HCT116 (cell line): ENCODE measurements at regions not wholly inside any gene's neighbourhood (a gene's known extent, or its start where the extent isn't known, plus 50 kb on each side); places are given as distances from the start of the nearest gene placed in this dataset.

Experiments used
- ATAC-seq: fragments of 200-7000 bp; cut with Tn5 transposase; 2 replicates; pipeline ENCODE4 v1.9.1; 2020; ENCODE audit warnings: mild to moderate bottlenecking, moderate library complexity
- BruUV-seq: library from RNA; stranded (reverse); fragments of 400-500 nt; replicated peaks from 2 replicates; lab custom pipeline; 2021; lab: Mats Ljungman, UMichigan
- CTCF ChIA-PET: fragments of 300-600 bp; sonication (Branson Sonifier 250); formaldehyde crosslinking; loops from one replicate; lab custom pipeline; 2021; ENCODE audit warnings: antibody characterized with exemption; lab: Charles Lee
- POLR2A ChIA-PET: fragments of 300-600, 350-600 bp; sonication (Branson Sonifier 250); formaldehyde crosslinking; loops from one replicate; lab custom pipeline; 2021; ENCODE audit warnings: antibody characterized with exemption; lab: Charles Lee
- RAD21 ChIA-PET, 2 experiments: fragments of 300-600 bp; sonication (Branson Sonifier 250); formaldehyde crosslinking; loops; one replicate each; lab custom pipeline; 2023; ENCODE audit warnings: low total read pairs in 2 of 2; ENCODE audit not compliant: uncharacterized antibody in 2 of 2, unreplicated experiment in 2 of 2, low non-redundant PET in 1 of 2; lab: Charles Lee
- DNase-seq: peaks from one replicate; pipeline ENCODE4 v3.0.0-alpha.2; 2010; ENCODE audit warnings: low read depth, low spot score
- H2AFZ ChIP-seq: fragments of 200-600 bp; shearing (Covaris generic), sonication (generic); 2 replicates; pipeline ENCODE4 v1.6.1; 2017; ENCODE audit warnings: low read depth, mixed run types, mixed read lengths, antibody characterized with exemption, low read length; ENCODE audit not compliant: poor library complexity, severe bottlenecking
- H3K27ac ChIP-seq: 2 replicates; pipeline ENCODE4 v1.5.1; 2012; ENCODE audit warnings: low read depth, low read length
- H3K27me3 ChIP-seq: fragments of 200-600 bp; sonication (generic); 2 replicates; pipeline ENCODE4 v1.6.1; 2016; ENCODE audit warnings: mixed run types, low read length, mixed read lengths; ENCODE audit not compliant: insufficient read depth
- H3K36me3 ChIP-seq, 2 experiments: fragments of 200-500 bp in 1 of 2; fragments of 200-600 bp in 1 of 2; sonication (Bioruptor generic) in 1 of 2; sonication (generic) in 1 of 2; 2 replicates each; pipeline versions ENCODE4 v1.5.1 to v1.6.1; 2014 to 2016; ENCODE audit warnings: low read length in 2 of 2, inconsistent platforms in 1 of 2, mixed read lengths in 1 of 2, mixed run types in 1 of 2; ENCODE audit not compliant: insufficient read depth in 2 of 2, control insufficient read depth in 1 of 2
- H3K4me1 ChIP-seq, 2 experiments: fragments of 200-600 bp in 1 of 2; sonication (generic) in 1 of 2; 2 replicates each; pipeline versions ENCODE4 v1.5.1 to v1.6.1; 2012 to 2017; ENCODE audit warnings: low read length in 2 of 2, inconsistent platforms in 1 of 2, mild to moderate bottlenecking in 1 of 2, mixed read lengths in 1 of 2, mixed run types in 1 of 2, moderate library complexity in 1 of 2; ENCODE audit not compliant: insufficient read depth in 2 of 2, control insufficient read depth in 1 of 2
- H3K4me2 ChIP-seq: fragments of 200-600 bp; sonication (generic); 2 replicates; pipeline ENCODE4 v1.6.1; 2017; ENCODE audit warnings: mixed run types, low read length, mixed read lengths
- H3K4me3 ChIP-seq, 2 experiments: fragments of 200-600 bp in 1 of 2; sonication (generic) in 1 of 2; replicated peaks in 1 of 2; 2 replicates each; pipeline ENCODE4 v1.5.1; 2011 to 2016; ENCODE audit warnings: low read length in 2 of 2, control low read depth in 1 of 2, low read depth in 1 of 2, mild to moderate bottlenecking in 1 of 2, mixed read lengths in 1 of 2, mixed run types in 1 of 2
- H3K79me2 ChIP-seq: fragments of 200-600 bp; sonication (generic); 2 replicates; pipeline ENCODE4 v1.6.1; 2017; ENCODE audit warnings: mild to moderate bottlenecking, mixed run types, low read length, moderate library complexity, mixed read lengths; ENCODE audit not compliant: insufficient read depth
- H3K9ac ChIP-seq: fragments of 200-600 bp; sonication (generic); 2 replicates; pipeline ENCODE4 v1.6.1; 2016; ENCODE audit warnings: low read length, mixed read lengths
- H3K9me2 ChIP-seq: fragments of 200-600 bp; sonication (generic), shearing (Covaris generic); 2 replicates; pipeline ENCODE4 v1.6.1; 2017; ENCODE audit warnings: mixed run types, mild to moderate bottlenecking, moderate library complexity; ENCODE audit not compliant: insufficient read depth
- H3K9me3 ChIP-seq, 2 experiments: fragments of 200-500 bp in 1 of 2; fragments of 200-600 bp in 1 of 2; sonication (Bioruptor generic) in 1 of 2; sonication (generic) in 1 of 2; 2 replicates each; pipeline ENCODE4 v1.6.1; 2014 to 2017; ENCODE audit warnings: low read length in 2 of 2, mixed read lengths in 2 of 2, inconsistent platforms in 1 of 2, low read depth in 1 of 2, mild to moderate bottlenecking in 1 of 2, mixed run types in 1 of 2, moderate library complexity in 1 of 2; ENCODE audit not compliant: control insufficient read depth in 1 of 2, insufficient read depth in 1 of 2
- H4K20me1 ChIP-seq: fragments of 200-600 bp; sonication (generic), shearing (Covaris generic); 2 replicates; pipeline ENCODE4 v1.6.1; 2017; ENCODE audit warnings: mixed run types, mild to moderate bottlenecking, moderate library complexity; ENCODE audit not compliant: insufficient read depth
- CBX3 ChIP-seq: IDR thresholded peaks from 2 replicates; pipeline ENCODE4 v1.6.1; 2012; ENCODE audit warnings: low read depth
- CEBPB ChIP-seq: IDR thresholded peaks from 2 replicates; pipeline ENCODE4 v1.6.1; 2012; ENCODE audit warnings: low read depth
- EZH2 ChIP-seq: fragments of 200-600 bp; sonication (generic); IDR thresholded peaks from 2 replicates; pipeline ENCODE4 v1.6.1; 2017; ENCODE audit warnings: antibody characterized with exemption, mixed run types
- JUND ChIP-seq: IDR thresholded peaks from 2 replicates; pipeline ENCODE4 v1.6.1; 2012
- MAX ChIP-seq: IDR thresholded peaks from 2 replicates; pipeline ENCODE4 v1.6.1; 2012
- POLR2A ChIP-seq: IDR thresholded peaks from 2 replicates; pipeline ENCODE4 v1.7.0; 2011; ENCODE audit warnings: borderline replicate concordance; ENCODE audit not compliant: insufficient read depth, insufficient read length; ENCODE audit errors: extremely low read depth
- POLR2AphosphoS5 ChIP-seq: IDR thresholded peaks from 2 replicates; pipeline ENCODE4 v1.6.1; 2011; ENCODE audit warnings: mild to moderate bottlenecking, low read depth, low read length, moderate library complexity
- RAD21 ChIP-seq: IDR thresholded peaks from 2 replicates; pipeline ENCODE4 v1.6.1; 2012; ENCODE audit warnings: low read depth, mild to moderate bottlenecking
- REST ChIP-seq: IDR thresholded peaks from 2 replicates; pipeline ENCODE4 v1.6.1; 2012; ENCODE audit warnings: low read depth
- SIN3A ChIP-seq: IDR thresholded peaks from 2 replicates; pipeline ENCODE4 v1.6.1; 2012; ENCODE audit warnings: low read depth
- SP1 ChIP-seq: IDR thresholded peaks from 2 replicates; pipeline ENCODE4 v1.6.1; 2012; ENCODE audit warnings: low read depth
- ZNF274 ChIP-seq: fragments of 200-500 bp; sonication (Bioruptor generic); IDR thresholded peaks from 2 replicates; pipeline ENCODE4 v1.6.1; 2014; ENCODE audit warnings: mild to moderate bottlenecking, low read depth, low read length, inconsistent platforms
- intact Hi-C: fragments of 100-400 bp; cut with micrococcal nuclease; formaldehyde crosslinking; loops from 2 replicates; pipeline ENCODE4 v1.10.0; 2022

GRCh38 chrX:1012678-1013300, 199.7 kb downstream of the CRLF2 start:
- DNase-seq: no peak
- H3K9ac ChIP-seq: no peak overlapping the region
- TF ChIP-seq SP1 (no peak), CEBPB (no peak), CBX3 (no peak), MAX (no peak), RAD21 (no peak), REST (no peak), JUND (no peak), SIN3A (no peak), EZH2 (no peak), ZNF274 (no peak), POLR2AphosphoS5 (no peak), POLR2A (no peak)
- TF ChIP-seq, all 23 proteins: peak for 0
- Histone ChIP-seq H3K4me2 (no peak overlapping the region), H3K36me3 (no peaks in the 10 kb centered on the region), H3K9me2 (no peaks in the 10 kb centered on the region), H3K9me3 (no peaks in the 10 kb centered on the region), H3K79me2 (no peaks in the 10 kb centered on the region), H3K4me1 (no peaks in the 10 kb centered on the region), H3K27ac (no peak overlapping the region), H3K4me3 (no peak overlapping the region), H4K20me1 (no peaks in the 10 kb centered on the region), H2AFZ (no peak overlapping the region), H3K27me3 (no peaks in the 10 kb centered on the region)
- RAD21 ChIA-PET: no interaction called here
- CTCF ChIA-PET: no interaction called here
- intact Hi-C loops: no loop called here
- ATAC-seq: no peak
- BruUV-seq: no TSS peak
- POLR2A ChIA-PET: no interaction called here
